Kidney epithelial cell (primary cell): ENCODE measurements at regions not wholly inside any gene's neighbourhood (a gene's known extent, or its start where the extent isn't known, plus 50 kb on each side); places are given as distances from the start of the nearest gene placed in this dataset.

Source experiments
- DNase-seq: peaks from one replicate; pipeline ENCODE4 v3.0.0-alpha.2; 2010; ENCODE audit warnings: low read depth
- H3K27me3 ChIP-seq: 2 replicates; pipeline ENCODE4 v1.6.0; 2011; ENCODE audit warnings: low read length; ENCODE audit not compliant: control insufficient read depth, insufficient read depth
- H3K36me3 ChIP-seq: 2 replicates; pipeline ENCODE4 v1.5.1; 2011; ENCODE audit warnings: low read length; ENCODE audit not compliant: control insufficient read depth, insufficient read depth
- H3K4me3 ChIP-seq: 2 replicates; pipeline ENCODE4 v1.5.1; 2011; ENCODE audit warnings: low read depth, mild to moderate bottlenecking, control low read depth, low read length
- TF ChIP-seq, protein P1 (sequence below): IDR thresholded peaks from 2 replicates; pipeline ENCODE4 v1.5.1; 2011; ENCODE audit warnings: mild to moderate bottlenecking, moderate library complexity, low read length, control low read depth, inconsistent platforms; ENCODE audit not compliant: insufficient read depth, poor library complexity, severe bottlenecking

DNA sequence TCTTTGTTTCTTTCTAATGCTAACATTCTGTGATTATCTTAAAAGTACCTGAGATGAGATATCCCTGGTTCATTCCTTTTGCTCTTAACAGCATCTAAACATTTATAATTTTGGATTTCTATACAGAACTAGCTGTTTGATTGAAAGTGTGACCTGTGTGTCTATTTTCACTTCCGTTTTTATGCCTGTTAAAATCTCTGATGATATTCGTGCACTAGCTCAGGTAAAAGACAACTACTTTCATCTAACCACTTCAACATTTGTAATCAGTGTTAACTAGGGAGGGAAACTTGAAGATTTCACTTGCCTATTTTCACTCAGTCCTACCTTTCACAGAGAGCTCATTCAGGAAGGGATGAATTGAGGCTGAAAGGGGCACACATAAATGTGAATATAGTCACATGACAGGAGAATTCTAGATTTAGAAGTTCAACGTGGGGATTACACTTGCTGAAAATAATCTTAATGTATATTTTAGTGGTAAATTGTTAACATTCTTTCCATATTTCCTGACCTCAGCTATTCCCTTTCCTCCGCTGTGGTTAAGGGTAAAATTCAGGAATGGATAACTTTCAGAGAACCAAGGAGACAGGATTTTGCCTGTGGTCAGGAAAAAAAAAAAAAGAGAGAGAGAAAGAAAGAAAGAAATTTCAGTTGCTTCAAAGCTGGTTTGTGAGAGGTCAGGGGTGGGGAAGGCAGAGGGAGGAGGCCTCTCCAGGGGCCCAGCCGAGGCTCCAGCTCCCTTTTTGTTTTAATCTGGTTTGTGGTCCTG lies 159.8 kb upstream of the TSC22D2 start:
- Histone ChIP-seq H3K4me3 (no peak overlapping the region), H3K27me3 (no peaks in the 10 kb centered on the region), H3K36me3 (no peaks in the 10 kb centered on the region)
- DNase-seq: no peak
- TF ChIP-seq, protein P1, sequence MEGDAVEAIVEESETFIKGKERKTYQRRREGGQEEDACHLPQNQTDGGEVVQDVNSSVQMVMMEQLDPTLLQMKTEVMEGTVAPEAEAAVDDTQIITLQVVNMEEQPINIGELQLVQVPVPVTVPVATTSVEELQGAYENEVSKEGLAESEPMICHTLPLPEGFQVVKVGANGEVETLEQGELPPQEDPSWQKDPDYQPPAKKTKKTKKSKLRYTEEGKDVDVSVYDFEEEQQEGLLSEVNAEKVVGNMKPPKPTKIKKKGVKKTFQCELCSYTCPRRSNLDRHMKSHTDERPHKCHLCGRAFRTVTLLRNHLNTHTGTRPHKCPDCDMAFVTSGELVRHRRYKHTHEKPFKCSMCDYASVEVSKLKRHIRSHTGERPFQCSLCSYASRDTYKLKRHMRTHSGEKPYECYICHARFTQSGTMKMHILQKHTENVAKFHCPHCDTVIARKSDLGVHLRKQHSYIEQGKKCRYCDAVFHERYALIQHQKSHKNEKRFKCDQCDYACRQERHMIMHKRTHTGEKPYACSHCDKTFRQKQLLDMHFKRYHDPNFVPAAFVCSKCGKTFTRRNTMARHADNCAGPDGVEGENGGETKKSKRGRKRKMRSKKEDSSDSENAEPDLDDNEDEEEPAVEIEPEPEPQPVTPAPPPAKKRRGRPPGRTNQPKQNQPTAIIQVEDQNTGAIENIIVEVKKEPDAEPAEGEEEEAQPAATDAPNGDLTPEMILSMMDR: no peak

DNA sequence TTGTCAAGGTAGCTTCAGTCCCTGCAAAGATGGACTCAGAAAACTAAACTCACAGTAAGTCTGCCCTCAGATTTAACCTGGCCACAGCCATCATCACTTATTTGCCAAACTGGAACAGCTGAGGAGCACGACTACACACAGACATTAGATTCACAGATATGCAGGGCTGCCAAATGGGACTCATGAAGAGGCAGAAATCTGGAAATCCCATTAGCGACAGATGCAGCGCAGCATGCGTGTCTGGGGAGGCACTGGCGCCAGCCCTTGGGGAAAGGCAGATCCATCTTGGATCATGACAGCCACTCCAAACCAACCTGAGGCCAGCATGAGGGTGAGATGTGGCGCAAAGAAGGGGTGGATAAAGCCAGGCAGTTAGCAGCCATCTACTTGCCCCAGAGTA lies 160.7 kb upstream of the TSC22D2 start:
- no peak for DNase-seq
- Histone ChIP-seq H3K27me3 (no peaks in the 10 kb centered on the region), H3K36me3 (no peaks in the 10 kb centered on the region), H3K4me3 (no peak overlapping the region)
- TF ChIP-seq, protein P1: no peak

DNA sequence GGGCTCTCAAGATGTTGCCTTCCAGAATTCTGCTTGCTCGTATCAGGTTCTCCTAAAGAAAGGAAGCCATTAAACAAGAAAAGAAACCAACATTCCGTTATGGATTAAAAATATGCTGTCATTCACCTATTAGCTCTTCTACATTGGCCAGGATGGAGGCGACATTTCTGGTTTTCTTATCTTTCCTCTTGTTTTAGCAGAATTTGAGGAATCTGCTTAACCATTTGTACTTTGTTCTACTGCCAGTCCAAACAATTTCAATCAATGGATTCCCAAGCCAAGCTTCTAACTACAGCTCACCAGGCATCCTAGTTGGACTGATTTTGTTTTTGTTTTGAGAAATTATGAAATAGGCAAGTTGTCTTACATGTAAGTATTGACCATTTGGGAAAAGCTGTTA lies 164.6 kb upstream of the TSC22D2 start:
- DNase-seq: no peak
- Histone ChIP-seq H3K36me3 (no peaks in the 10 kb centered on the region), H3K27me3 (no peaks in the 10 kb centered on the region), H3K4me3 (no peak overlapping the region)
- TF ChIP-seq, protein P1: no peak

DNA sequence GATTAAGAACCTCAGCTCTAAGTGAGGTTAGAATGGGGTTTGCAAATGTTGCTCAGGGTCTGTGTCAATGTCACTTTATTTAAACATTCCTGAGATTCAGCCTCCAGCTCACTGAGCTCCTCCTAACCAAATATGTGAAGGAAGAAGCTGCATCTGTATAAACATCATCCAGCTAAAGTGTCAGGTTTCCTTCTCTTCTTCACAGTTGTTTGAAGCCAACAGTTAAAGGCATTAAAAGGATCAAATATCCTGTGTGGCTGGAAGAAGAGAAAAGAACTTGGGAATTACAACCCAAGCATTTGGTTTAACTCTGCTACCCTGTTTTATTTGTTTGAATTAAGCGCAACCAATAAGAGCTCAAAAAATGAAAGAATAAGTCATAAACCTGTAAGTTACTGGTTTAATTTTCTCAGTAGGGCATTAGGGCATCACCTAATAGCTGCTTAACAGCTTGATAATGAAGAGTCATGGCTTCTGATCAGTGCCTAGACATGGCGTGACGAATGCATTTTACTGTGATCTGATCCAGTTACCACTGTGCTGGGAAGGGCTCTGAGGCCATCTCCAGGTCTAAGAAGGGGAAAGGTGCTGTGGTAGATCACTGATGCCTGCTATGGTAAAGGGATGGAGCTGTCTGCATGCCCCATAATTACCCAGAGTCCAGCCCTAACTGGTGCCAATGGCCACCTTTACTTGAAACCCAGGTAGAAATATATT lies 165.7 kb upstream of the TSC22D2 start:
- no peak for DNase-seq
- Histone ChIP-seq H3K27me3 (no peaks in the 10 kb centered on the region), H3K4me3 (no peak overlapping the region), H3K36me3 (no peaks in the 10 kb centered on the region)
- TF ChIP-seq, protein P1: no peak

DNA sequence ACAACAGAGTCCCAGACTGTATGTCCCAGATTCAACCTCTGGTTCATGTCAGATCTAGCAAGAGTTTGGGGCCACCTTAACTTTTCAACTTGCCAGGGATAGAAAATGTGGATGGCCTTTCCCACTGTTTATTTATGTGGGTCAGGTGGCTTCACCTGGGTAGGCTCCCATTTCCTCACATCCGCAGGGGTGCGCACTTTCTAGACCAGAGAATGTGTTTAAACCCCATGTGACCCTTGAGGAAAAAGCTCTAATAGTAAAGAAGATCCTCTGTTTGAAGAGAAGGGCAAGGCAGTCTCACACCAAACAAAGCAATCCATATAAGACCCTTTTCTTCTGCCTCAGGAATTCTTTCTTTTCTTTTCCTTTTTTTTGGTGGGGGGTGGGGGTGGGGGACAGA lies 167.2 kb upstream of the TSC22D2 start:
- TF ChIP-seq, protein P1: no peak
- Histone ChIP-seq H3K4me3 (no peak overlapping the region), H3K27me3 (no peaks in the 10 kb centered on the region), H3K36me3 (no peaks in the 10 kb centered on the region)
- no peak for DNase-seq
